SK-N-MC (cell line): ENCODE measurements at regions not wholly inside any gene's neighbourhood (a gene's known extent, or its start where the extent isn't known, plus 50 kb on each side); places are given as distances from the start of the nearest gene placed in this dataset.

Source experiments
- EZH2 ChIP-seq: fragments of 200-600 bp; sonication (generic); IDR thresholded peaks from one replicate; pipeline ENCODE4 v1.6.1; 2017; ENCODE audit warnings: antibody characterized with exemption
- POLR2AphosphoS5 ChIP-seq: IDR thresholded peaks from 2 replicates; pipeline ENCODE4 v1.6.1; 2012; ENCODE audit warnings: mild to moderate bottlenecking, low read depth, low read length, borderline replicate concordance

- no peak for TF ChIP-seq EZH2
- no peak for TF ChIP-seq POLR2AphosphoS5
Measured at GRCh38 chr1:58412071-58412580, 134.4 kb downstream of the OMA1 start.
